Calu3 (cell line): ENCODE measurements at regions not wholly inside any gene's neighbourhood (a gene's known extent, or its start where the extent isn't known, plus 50 kb on each side); places are given as distances from the start of the nearest gene placed in this dataset.

Source experiments
- BruUV-seq: library from RNA; stranded (reverse); fragments of 400-500 nt; replicated peaks from 2 replicates; lab custom pipeline; 2021; lab: Mats Ljungman, UMichigan
- CTCF ChIA-PET: fragments of 300-600 bp; sonication (Branson Sonifier 250); formaldehyde crosslinking; loops from one replicate; lab custom pipeline; 2022; ENCODE audit warnings: antibody characterized with exemption; lab: Charles Lee
- DNase-seq: peaks from one replicate; pipeline ENCODE4 v3.0.0; 2022
- H3K27ac Mint-ChIP-seq: one replicate; pipeline ENCODE4 v1.8.0; 2022; ENCODE audit warnings: mixed read lengths; ENCODE audit not compliant: unreplicated experiment
- H3K27me3 Mint-ChIP-seq: one replicate; pipeline ENCODE4 v1.8.0; 2022; ENCODE audit warnings: mixed read lengths; ENCODE audit not compliant: unreplicated experiment
- H3K36me3 Mint-ChIP-seq: one replicate; pipeline ENCODE4 v1.8.0; 2022; ENCODE audit warnings: mild to moderate bottlenecking, moderate library complexity, mixed read lengths; ENCODE audit not compliant: insufficient read depth, unreplicated experiment
- H3K4me1 Mint-ChIP-seq: one replicate; pipeline ENCODE4 v1.8.0; 2022; ENCODE audit warnings: mild to moderate bottlenecking, low read depth, mixed read lengths; ENCODE audit not compliant: unreplicated experiment
- H3K4me3 Mint-ChIP-seq: one replicate; pipeline ENCODE4 v1.8.0; 2022; ENCODE audit warnings: mild to moderate bottlenecking, low read depth, moderate library complexity, mixed read lengths; ENCODE audit not compliant: unreplicated experiment
- H3K9me3 Mint-ChIP-seq: one replicate; pipeline ENCODE4 v1.8.0; 2022; ENCODE audit warnings: low read depth, mixed read lengths; ENCODE audit not compliant: unreplicated experiment
- intact Hi-C: fragments of 100-400 bp; cut with micrococcal nuclease; formaldehyde crosslinking; loops from one replicate; pipeline ENCODE4 v1.10.0; 2022; ENCODE audit not compliant: unreplicated experiment
- TF ChIP-seq, protein P1 (sequence below): fragments of 200-600 bp; IDR thresholded peaks from one replicate; pipeline ENCODE4 v1.8.0; 2022; ENCODE audit warnings: antibody characterized with exemption; ENCODE audit not compliant: unreplicated experiment

DNA sequence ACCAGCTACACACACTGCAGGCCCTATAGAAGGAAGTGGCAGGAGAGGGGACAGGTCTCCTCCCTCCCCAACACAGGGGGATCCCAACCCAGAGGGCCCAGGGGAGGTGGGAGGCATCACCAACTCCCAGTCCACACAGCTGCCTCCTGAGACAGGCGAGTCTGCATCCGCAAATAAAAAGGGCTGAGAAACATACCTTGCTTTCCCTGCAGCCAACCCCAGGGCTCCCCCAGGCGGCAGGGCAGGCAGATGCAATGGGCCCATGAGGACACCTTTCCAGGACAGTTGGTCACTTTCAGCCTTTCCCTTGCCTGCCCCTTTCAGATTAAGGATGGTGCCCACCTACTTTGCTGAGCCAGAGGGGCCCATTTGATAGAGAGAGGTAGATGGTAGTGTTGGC lies 180.0 kb downstream of the BRD1 start:
- Mint-ChIP-seq H3K9me3 (peaks cover 2% of the 10 kb centered on the region), H3K36me3 (no peaks in the 10 kb centered on the region), H3K4me1 (no peaks in the 10 kb centered on the region), H3K4me3 (no peak overlapping the region), H3K27ac (no peak overlapping the region), H3K27me3 (peaks cover 72% of the 10 kb centered on the region)
- TF ChIP-seq, protein P1, sequence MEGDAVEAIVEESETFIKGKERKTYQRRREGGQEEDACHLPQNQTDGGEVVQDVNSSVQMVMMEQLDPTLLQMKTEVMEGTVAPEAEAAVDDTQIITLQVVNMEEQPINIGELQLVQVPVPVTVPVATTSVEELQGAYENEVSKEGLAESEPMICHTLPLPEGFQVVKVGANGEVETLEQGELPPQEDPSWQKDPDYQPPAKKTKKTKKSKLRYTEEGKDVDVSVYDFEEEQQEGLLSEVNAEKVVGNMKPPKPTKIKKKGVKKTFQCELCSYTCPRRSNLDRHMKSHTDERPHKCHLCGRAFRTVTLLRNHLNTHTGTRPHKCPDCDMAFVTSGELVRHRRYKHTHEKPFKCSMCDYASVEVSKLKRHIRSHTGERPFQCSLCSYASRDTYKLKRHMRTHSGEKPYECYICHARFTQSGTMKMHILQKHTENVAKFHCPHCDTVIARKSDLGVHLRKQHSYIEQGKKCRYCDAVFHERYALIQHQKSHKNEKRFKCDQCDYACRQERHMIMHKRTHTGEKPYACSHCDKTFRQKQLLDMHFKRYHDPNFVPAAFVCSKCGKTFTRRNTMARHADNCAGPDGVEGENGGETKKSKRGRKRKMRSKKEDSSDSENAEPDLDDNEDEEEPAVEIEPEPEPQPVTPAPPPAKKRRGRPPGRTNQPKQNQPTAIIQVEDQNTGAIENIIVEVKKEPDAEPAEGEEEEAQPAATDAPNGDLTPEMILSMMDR: peak; percentile 56
- intact Hi-C loops: no loop called here
- BruUV-seq: no TSS peak
- DNase-seq: peak; percentile 59
- CTCF ChIA-PET: no interaction called here

DNA sequence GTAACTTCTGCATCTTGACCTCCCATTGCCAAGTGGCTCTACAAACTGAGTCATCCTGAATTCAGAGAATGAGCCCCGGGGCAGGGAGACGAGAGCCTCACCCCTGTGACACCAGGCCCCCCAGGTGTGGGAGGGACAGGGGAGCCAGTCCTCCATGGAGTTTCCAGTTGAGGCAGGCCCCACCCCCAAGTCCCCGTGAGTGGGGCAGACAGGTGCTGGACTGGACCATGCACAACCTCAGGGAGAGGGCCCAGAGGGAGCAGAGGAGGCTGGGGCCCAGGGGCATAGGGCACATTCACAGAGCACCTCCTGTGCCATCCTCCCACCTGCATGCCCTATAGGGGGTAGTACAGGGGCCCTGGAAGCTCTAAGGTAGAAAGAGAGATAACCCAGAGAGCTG lies 180.8 kb downstream of the BRD1 start:
- no TSS peak for BruUV-seq
- peaks cover 2% of the 10 kb centered on the region for H3K9me3 Mint-ChIP-seq
- TF ChIP-seq, protein P1: no peak
- no peaks in the 10 kb centered on the region for H3K4me1 Mint-ChIP-seq
- H3K4me3 Mint-ChIP-seq: no peak overlapping the region
- intact Hi-C loops: no loop called here
- CTCF ChIA-PET: no interaction called here
- no peak overlapping the region for H3K27ac Mint-ChIP-seq
- no peaks in the 10 kb centered on the region for H3K36me3 Mint-ChIP-seq
- DNase-seq: no peak
- peaks cover 64% of the 10 kb centered on the region for H3K27me3 Mint-ChIP-seq

GRCh38 chr22:49645791-49646550 lies 181.7 kb downstream of the BRD1 start:
- no peaks in the 10 kb centered on the region for H3K4me1 Mint-ChIP-seq
- BruUV-seq: no TSS peak
- CTCF ChIA-PET: no interaction called here

GRCh38 chr22:49645257-49645656 lies 182.4 kb downstream of the BRD1 start:
- H3K4me3 Mint-ChIP-seq: no peak overlapping the region
- peaks cover 2% of the 10 kb centered on the region for H3K9me3 Mint-ChIP-seq
- TF ChIP-seq, protein P1: no peak
- no peaks in the 10 kb centered on the region for H3K36me3 Mint-ChIP-seq
- H3K4me1 Mint-ChIP-seq: no peaks in the 10 kb centered on the region
- BruUV-seq: no TSS peak
- no peak overlapping the region for H3K27ac Mint-ChIP-seq
- DNase-seq: no peak
- CTCF ChIA-PET: no interaction called here
- intact Hi-C loops: no loop called here
- peaks cover 56% of the 10 kb centered on the region for H3K27me3 Mint-ChIP-seq

More at GRCh38 chr22:49645791-49646550, 181.7 kb downstream of the BRD1 start:
- Mint-ChIP-seq H3K36me3 (no peaks in the 10 kb centered on the region), H3K9me3 (peaks cover 2% of the 10 kb centered on the region), H3K4me3 (no peak overlapping the region), H3K27ac (no peak overlapping the region), H3K27me3 (peaks cover 56% of the 10 kb centered on the region)
- TF ChIP-seq, protein P1: no peak
- intact Hi-C loops: no loop called here
- no peak for DNase-seq
